ENCODE measurements at regions not wholly inside any gene's neighbourhood (a gene's known extent, or its start where the extent isn't known, plus 50 kb on each side); places are given as distances from the start of the nearest gene placed in this dataset.
"Not testable (repeated sequence)": the region's sequence is repeated elsewhere in the genome, so short reads cannot be mapped to it uniquely, and the experiment has no call there.

- no peak for DNase-seq (ENCODE audit: low spot score)
These were observed 513.8 kb upstream of the CCDC196 start for GRCh38 chr14:65972346-65972870.

DNA sequence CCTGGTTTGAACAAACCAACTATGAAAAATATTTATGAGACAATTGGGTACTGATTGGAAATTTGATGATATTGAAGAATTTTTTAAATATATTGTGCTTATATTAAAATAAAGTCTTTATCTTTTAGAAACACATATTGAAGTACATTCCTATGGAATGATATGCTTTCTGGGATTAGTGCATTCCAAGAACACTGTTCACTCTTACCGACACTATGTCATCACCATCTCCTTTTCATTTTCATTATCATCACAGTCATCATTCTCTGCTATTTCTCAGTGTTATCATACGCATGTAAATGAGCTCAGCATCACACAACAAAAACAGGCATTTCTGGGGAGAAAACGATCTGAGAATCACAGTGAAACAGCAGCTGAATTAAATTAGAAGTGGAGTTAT, 513.3 kb upstream of the CCDC196 start:
- DNase-seq (ENCODE audit: low spot score) = no peak

DNA sequence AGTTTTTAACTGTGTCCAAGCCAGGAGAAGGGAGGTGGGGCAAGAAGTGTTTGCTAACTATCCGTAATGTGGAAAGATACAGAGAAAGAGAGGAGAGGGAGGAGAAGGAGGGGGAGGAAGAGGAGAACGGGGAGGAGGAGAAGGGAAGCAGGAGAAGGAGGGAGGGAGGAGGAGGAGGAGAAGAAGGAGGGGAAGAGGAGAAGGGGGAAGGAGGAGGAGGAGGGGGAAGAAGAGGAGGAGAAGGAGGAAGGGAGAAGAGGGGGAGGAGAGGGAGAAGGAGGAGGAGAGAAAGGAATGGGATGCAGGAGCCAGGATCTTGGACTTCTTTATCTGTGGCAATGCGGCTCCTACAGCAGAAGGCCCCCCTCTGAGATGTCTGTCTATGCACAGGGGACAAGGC, 510.3 kb upstream of the CCDC196 start:
- no peak for DNase-seq (ENCODE audit: low spot score)

DNA sequence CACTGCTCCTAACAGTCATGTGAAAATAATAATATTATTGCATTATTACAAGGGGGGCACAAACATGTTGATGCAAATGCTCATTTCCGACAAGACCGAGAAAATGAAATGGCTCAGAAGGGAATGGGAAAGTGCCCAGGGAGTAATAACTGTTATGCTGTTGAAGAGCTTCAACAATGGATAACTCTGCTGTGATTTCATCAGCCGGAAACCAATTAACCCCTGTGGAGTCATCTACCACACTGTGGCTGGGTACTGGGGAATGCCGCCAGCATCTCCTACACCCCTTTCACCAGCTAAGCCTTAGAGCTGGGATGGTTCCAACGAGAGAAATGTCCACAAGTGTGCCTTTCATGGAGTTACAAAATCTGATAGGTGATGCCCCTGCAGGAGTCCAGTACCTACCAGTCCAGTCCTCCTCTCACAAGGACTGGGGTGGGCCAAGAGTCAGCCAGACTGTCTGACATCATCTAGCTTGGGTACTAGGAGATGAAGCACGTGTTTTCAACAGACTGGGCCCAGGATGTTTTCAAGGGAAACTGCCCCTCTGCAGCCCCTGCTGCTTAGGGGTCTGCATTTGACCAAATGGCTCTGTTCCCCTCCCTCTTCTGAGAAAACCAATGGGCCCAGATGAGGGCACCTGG, 509.3 kb upstream of the CCDC196 start:
- DNase-seq (ENCODE audit: low spot score) = no peak

- no peak for DNase-seq (ENCODE audit: low spot score)
These were observed 504.9 kb upstream of the CCDC196 start for GRCh38 chr14:65981192-65981843.

DNA sequence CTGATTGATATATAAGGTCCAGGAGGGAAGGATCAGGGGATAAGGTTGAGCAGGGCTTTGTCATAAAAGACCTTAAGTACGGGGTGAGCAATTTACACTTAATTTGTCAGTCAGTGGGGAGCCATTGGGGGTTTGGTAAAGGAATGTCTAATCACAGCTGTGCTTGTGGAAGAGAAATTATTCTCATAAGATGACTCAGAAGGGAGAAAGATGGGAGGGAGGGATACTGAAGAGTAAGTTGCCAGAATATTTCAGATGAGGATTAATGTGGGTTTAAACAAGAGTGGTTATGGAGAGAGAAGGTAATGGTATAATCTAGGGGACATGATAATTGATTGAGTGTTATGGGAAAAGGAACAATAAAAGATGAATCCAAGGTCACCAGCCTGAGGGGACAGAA, 500.1 kb upstream of the CCDC196 start:
- DNase-seq (ENCODE audit: low spot score) = no peak

DNA sequence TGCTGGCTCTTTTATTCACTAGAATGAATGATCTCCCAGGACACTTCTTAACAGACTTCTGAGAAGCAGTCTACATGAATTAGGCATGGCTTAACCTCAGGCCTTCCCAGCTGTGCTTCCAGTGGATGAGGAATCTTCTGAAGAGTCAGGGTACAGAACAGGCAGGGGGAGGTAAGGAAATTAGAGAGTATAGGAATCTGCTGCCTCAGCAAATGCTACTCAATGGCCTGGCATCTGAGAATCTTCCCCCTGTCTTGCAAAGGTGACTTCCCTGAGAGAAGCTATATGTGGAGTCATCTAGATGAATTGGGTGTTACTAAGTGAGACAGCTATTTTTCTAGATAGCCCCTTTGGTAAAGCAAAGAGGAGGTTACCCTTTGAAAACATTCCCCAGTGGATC, 496.2 kb upstream of the CCDC196 start:
- no peak for DNase-seq (ENCODE audit: low spot score)

GRCh38 chr14:65991104-65991503, 495.1 kb upstream of the CCDC196 start:
- no peak for DNase-seq (ENCODE audit: low spot score)

DNA sequence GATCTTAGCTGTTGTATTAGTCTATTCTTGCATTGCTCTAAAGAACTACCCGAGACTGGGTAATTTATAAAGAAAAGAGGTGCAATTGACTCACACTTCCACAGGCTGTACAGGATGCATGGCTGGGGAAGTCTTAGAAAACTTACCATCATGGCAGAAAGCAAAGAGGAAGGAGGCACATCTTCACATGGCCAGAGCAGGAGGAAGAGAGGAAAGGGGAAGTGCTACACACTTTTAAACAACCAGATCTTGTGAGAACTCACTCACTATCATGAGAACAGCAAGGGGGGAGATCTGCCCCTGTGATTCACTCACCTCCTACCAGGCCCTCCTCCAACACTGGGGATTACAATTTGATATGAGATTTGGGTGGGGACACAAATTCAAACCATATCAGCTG, 494.2 kb upstream of the CCDC196 start:
- DNase-seq (ENCODE audit: low spot score) = not testable (repeated sequence)

DNA sequence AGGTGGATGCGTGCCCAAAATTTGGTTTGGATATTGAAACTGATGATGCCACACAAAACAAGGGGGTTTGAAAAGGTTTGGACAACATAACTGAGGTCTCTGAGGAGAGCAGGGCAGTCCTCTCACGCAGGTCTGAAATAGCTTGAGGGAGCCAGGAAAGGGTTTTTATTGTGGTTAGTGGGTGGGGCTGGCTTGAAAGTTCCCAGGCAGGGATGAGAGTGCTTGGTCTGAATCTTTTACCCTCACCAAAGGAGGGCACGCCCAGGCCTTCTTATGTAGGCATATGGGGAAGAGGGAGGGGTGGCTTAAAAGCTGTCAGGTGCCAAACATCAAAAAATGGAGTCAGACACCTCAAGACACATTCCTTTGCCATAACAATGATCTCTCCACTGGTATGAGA, 493.1 kb upstream of the CCDC196 start:
- DNase-seq (ENCODE audit: low spot score) = no peak

GRCh38 chr14:65993996-65994395, 492.2 kb upstream of the CCDC196 start:
- no peak for DNase-seq (ENCODE audit: low spot score)

GRCh38 chr14:65997347-65997746, 488.8 kb upstream of the CCDC196 start:
- no peak for DNase-seq (ENCODE audit: low spot score)

DNA sequence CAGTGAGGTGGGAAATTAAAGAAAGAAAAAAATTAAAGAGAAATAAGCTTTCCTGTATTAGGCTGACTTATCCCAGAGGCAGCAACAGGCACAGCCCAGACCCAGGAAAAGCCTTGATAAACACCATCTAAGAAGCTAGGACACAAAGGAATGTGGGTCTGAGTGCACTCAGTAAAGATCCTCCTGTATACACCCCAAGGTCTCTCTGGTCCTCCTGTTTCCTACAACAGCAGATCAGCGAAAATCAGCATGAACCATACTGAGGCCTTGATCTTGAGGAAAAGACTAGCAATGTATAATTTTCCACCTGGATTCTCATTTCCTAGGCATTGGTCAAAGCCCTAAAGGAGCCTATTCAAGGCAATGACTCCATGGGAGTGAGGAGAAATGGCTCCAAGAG, 486.3 kb upstream of the CCDC196 start:
- no peak for DNase-seq (ENCODE audit: low spot score)

DNA sequence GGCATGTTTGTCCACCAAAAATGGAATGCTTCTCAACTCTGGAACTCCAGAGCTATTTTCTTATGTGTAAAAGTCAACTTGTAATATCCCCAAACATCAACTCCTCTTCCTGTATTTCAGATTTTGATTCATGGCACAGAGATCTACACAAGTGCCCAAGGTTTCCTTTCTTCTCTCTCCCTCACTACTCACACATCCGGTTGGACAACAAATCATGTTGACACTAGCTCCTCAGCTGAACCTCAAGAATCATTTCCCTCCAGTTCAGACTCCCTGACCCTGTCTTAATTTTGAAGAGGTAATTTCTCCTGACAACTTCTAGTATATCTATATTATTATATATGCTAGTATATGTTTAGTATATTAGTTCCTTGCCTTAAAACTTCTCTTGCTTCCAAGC, 485.4 kb upstream of the CCDC196 start:
- no peak for DNase-seq (ENCODE audit: low spot score)

DNA sequence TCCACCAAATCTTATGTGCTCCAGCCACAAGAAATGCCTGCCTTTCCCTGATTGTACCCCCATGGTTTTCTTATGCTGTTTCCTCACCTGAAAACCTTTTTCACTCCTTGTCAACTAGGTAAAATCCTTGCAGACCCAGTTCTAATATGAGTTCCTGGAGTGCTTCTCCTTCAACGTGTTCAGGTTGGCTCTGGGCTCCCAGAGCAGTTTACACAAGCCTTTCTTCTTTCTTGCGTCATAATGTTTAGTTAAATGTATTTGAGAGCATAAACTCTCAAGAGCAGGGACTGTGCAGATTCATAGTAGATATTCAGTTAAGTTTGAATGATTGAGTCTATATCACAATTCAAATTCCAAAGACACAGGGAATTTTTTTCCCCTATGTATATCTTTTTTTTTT, 484.8 kb upstream of the CCDC196 start:
- no peak for DNase-seq (ENCODE audit: low spot score)

DNA sequence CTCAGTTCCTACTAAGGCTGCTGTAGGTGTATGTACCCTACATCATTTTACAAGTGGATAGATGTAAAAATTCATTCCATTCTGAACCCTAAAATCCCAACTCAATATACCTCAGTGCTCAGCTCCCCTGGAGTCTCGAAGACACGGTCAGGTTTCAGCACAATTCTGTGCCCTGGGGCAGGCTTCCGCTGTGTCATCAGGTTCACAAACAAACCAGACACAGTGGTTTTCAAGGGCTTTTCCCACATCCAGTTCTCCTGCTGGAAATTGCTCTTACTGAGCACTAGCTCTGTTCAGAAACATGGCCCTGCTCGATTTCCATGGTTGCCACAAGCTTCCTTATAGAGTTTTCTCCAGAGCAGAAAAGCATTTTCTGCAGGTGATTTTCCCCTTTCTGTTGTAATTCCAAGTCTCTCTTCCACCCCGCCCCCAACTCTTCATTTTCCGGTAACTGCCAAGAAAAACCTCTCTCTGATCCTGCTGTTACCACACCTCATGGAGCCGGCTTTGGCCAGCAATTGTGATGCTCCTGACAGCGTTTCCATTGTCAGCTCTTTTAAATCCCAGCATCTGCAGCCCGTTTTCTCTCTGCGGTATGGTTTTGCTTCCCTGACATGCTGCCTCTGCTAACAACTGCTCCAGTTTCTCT, 483.0 kb upstream of the CCDC196 start:
- DNase-seq (ENCODE audit: low spot score) = no peak

DNA sequence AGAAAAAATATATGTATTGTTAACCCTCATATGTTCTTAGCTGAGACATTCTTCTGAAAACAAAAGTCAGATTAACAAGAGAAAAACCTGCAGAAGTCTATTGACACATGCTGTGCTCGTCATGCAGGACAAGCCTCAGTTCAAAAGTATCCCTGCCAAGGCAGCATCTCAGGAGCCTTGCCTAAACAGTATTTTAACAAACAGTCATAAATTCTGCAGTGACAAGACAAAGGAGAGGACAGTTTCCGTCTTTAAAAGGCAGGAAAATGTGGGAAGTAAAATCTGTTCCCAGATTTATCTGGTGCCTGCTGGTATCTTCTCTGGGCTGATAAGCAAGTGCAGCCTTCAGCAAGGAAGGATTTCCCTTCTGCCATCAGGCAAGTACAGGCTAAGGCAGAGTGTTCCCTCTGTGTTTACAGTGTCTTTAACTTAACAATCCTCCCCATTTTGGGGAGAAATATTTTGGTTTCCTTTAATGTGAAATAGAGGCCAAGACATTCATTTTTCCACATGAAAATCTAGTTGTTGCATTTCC, 480.2 kb upstream of the CCDC196 start:
- DNase-seq (ENCODE audit: low spot score) = no peak

DNA sequence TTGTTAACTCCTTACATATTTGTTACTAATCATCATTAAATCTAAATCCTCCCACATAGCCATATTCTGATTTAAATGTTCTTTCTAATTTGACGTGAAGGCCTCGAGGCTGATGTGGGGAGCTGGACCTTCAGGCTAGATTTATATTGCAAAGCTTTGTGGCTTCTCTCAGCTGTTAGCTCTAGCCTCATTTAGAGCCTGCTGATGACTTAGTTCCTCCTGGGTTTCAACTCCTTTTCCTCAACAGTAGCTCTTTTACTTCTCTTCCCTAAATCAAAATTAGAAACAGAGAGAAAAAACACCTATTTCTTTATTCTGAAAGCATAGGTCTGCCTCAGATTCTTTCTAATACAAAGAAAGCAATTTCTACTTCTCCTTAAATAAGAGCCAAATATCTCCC, 477.5 kb upstream of the CCDC196 start:
- DNase-seq (ENCODE audit: low spot score) = no peak

- DNase-seq (ENCODE audit: low spot score) = no peak
These were observed 477.1 kb upstream of the CCDC196 start for GRCh38 chr14:66009089-66009488.

DNA sequence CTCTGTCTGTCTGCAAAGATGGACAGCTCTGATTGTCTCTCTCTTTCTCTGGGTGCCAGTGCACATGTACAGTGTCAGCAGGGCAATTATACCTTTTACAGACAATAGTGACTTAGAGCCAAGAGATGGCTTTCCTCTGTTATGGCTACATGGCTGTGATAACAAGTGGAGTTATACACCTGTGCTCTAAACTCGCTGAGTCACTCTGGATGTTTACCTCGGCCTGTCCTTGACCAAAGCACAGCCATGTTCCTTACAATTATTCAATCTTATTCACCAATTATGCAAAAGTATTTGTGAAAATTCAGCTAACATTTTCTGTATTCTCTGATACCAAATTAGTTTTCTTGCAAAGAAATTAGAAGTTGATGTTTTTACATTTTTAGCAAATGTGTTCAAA, 475.5 kb upstream of the CCDC196 start:
- DNase-seq (ENCODE audit: low spot score) = no peak

DNA sequence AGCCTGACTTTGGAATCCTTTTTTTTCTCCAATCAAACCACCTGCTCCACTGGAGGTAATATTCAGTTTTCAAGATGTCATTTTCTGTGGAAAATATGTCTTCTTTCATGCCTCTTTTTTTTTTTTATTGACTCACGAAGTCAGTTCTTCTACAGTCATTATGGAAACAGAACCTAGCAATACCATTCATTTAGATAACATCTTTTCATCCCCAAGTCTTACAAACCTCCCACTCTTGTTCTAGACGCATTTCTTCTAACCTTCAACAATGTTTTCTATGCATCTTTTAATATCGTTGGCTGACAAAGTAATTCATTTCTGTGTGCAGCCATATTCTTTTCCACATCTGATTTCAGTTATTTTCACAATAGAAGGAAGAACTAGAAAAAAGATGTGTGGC, 474.3 kb upstream of the CCDC196 start:
- no peak for DNase-seq (ENCODE audit: low spot score)

DNA sequence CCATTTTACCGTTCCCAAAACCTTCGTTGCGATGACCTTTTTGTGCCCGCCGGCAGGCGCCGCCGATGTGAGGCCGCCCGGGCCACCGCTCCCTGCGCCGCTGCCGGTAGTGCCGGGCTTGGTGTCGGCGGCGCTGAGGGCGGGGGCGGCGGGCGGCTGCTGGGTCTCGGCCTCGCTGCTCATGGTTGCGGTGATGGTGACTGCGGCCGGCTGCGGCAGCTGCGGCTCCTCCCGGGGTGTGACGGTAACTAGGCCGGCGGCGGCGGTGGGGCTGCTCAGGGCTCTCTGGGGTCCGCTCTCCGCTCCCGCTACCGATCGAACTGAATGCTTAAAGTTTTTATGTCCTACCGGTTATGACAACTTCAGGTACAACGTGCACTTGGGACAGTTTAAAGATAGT, 472.6 kb upstream of the CCDC196 start:
- DNase-seq (ENCODE audit: low spot score) = not testable (repeated sequence)
